Femur (tissue), 1 donor: ENCODE measurements at regions not wholly inside any gene's neighbourhood (a gene's known extent, or its start where the extent isn't known, plus 50 kb on each side); places are given as distances from the start of the nearest gene placed in this dataset.
A peak's percentile ranks its signal among the peaks of the same experiment; 100 is the strongest.

Experiments used
- DNase-seq: peaks from one replicate; pipeline ENCODE4 v3.0.0-alpha.2; 2017

DNA sequence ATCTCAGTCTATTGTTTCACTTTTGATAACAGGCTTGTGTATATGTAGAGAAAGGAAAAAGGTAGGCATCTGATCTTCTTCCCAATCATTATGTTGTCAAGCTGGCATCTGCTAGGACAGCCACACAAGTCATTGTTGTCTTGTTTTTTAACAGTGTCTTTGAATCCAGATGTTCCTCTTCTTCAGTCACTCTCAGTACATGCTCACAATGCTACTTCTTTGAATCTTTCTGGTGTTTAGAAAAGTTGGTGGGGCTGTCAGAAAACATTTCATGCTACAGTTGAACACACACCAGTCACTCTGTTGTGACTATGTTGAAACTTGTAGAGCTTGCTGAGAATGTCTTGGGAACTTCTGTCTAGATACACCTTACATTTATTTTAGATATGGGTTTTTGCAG lies 1231.4 kb upstream of the MIR17HG start:
- DNase-seq, result no peak

DNA sequence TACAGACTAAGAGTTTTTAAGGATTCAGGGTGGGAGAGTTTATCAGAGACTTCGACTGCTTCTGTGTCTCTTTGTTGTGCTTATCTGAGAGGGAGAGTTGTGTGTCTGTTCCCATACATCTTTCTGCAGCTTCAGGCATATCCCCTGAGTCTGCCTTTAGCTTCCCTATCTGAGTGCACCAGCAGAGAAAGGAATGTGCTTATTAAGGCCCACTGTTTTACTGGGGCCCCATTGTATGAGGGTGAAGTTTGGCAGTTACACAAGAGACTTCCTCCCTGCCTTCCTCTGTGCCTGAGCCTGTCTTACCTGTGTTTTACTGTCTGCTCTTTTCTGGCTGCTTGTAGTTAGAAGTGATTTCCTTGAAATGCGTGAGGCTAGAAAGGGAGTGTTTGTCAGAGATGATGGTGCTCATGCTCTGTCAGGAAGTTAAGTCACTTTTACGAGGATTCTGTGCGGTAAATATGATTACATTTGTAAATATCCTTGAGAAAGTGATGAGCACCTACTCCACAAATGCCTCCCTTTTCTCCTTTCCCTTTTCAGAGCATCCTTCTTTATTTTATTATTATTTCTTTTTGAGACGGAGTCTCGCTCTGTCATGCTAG lies 1228.9 kb upstream of the MIR17HG start:
- no peak for DNase-seq

DNA sequence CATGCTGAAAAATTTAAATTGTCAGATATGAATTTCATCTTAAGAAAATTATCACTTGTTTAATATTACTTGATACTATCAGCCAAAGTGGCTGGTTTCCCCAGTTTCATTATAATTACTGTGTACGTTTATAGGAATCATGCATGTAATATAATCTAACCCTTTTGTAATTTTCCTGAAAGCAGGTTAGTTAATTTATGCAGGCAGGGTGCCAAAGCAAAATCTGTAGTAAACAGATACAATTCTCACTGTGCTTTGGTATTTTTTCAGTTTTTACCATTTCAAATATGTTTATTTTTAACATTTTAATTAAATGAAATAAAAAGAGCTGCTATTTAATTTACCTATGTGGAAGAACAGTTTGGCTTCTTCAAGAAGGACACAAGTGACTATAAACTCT lies 1227.5 kb upstream of the MIR17HG start:
- DNase-seq, result no peak

DNA sequence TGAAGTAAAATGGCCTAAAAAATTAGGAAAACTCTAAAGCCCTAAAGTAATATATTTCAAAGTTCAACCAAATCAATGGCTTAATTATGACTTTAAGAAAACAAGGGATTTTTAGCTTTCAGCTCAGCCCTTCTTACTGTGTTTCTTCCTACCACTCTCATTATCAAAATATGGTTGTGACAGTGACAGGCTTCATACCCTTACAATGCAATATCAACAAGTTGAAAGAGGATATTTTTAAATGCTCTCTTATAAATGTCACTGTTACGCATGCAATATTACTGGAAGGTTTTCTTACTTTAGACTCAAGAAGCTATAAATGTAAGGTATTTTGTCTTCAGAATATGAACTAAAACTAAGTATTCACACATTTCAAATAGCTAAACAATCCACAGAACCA lies 1225.7 kb upstream of the MIR17HG start:
- no peak for DNase-seq

DNA sequence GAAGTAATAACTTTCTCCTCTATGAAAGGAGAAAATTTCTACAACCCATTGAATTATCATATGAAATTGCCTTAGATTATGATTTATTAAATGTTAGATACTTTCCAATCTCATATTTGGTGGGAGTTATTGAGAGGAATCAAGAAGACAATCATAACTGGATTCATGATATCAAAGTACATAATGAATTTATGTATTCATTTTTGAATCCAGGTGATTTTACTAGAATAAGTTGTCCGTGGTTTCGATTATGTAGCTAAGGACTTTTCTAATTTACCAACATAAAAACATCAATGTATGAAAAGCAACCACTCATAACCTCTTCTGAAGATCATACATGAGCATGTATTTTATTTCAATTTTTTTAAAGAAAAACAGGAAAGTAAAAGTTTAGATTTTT lies 1225.0 kb upstream of the MIR17HG start:
- DNase-seq, result no peak

DNA sequence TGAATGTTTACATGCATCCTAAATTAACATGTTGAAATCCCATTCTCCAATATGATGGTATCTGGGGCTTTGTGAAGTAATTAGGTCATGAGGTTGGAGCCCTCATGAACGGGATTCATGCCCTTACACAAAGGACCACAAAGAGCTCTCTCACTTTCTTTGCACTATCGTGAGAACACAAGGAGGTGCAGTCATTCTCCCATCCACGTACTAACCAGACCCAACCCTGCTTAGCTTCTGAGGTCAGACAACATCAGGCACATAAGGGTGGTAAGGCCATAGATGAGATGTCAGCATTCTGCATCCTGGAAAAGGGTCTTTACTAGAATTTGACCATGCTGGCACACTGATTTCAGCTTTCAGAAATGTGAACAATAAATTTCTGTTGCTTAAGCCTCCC lies 1211.9 kb upstream of the MIR17HG start:
- no peak for DNase-seq

DNA sequence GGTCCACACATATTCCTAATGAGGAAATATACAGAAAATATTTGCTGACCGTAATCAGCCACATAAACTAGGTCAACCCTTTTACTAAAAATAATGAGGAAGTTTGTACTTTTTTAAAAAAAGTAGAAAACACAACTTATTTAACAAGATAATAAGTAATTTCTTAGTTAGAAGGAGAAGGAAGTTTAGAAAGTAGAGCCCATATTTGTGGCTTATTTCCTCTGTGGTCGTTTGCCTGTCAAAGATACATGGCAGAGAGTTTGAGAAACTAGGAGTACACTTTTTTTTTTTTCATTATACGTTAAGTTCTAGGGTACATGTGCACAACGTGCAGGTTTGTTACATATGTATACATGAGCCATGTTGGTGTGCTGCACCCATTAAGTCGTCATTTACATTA lies 1205.2 kb upstream of the MIR17HG start:
- DNase-seq, result no peak

DNA sequence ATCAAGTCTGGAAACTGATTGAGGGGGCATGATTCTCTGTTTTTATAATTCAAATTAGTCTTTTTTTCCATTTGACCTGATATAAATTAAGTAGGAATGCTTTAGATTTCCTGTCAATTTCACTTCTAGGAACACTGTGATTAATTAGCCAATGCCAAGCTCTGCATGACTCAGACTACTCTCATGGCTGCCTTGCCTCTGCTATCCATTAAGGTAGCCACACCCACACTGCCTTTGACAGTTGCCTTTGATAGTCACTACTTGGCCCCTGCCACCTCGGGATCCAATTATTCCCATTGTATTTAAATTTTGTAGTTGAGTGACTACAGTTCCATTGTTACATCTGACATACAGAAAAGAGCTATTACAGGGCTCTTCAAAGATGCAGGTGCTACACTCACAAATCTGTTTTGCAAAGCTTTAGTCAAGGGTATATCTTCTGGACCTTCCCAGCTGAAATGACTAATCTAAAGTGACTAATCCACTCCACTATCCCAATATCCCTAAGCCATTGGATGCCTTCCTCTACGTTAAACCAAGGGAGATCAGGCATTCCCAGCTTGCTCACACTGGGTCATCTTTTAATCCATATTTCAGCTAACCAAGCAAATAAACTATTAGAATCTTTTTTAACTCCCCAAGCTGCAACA lies 1193.1 kb upstream of the MIR17HG start:
- no peak for DNase-seq

DNA sequence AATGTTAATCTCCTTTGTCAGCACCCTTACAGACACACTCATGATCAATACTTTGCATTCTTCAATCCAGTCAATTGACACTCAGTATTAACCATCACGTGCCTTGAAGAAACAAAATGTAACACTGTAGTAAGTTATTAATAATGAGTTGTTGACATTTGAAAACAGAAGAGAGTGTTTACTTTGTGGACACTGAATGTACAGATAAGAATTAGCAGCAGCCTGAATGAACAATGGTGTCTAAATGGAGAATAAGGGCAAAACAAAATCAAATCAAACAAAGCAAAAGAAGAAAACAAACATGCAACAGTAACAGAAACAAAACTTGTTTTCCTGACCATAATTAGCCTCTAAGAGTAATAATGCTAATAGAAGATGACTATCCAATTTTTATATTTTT lies 1191.1 kb upstream of the MIR17HG start:
- no peak for DNase-seq

DNA sequence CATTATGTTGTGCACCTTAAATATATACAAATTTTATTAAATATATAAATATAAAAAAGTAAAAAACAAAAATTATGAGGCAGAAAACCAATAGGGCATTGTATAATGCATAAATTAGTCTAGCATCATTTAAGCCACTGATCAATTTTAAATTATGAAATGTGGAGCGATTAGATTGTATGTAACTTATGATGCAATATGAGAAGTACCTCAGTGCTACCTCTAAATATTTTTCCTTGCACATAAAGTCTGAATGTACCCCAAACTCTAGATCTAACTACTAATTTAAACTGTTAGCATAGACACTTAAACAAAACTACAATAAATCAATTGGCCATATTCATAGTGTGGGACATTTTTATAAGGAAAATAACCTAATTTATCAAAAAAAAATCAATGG lies 1178.5 kb upstream of the MIR17HG start:
- no peak for DNase-seq

DNA sequence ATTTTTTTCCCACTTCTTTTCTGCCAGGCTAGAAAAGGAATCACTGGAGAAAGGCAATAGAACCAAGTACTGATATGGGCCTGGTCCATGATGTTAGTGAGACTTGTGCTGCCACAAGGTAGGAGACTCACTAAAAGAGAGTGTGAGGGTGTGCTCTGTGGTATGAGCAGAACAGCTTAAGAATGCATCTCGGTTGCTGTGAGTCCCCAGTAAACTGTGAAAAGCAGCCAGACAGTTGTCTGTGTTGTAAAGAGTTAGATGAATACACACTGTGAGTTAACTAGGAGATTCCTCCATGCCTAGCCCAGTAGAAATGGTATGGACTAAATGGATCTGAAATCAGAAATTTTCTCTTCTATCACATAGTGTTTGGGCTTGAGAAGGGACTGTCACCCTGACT lies 1177.3 kb upstream of the MIR17HG start:
- no peak for DNase-seq

DNA sequence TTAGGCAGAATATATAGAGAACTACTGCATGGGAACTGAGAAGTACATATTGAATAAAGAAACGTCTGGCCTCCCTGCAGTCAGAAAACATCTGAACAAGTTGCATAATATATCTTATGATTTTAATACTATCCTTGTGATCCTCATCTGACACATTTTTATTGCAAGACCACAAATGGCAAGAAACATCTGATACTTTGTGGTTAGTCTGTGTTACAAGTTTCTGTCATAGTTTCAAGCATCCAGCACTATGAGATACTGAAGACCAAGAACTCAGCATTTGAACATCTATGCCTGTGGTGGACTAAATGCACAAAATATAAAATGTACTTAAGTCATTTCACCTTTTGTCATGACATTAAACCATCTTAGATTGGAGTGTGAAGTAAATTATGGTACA lies 1175.8 kb upstream of the MIR17HG start:
- DNase-seq, result no peak

DNA sequence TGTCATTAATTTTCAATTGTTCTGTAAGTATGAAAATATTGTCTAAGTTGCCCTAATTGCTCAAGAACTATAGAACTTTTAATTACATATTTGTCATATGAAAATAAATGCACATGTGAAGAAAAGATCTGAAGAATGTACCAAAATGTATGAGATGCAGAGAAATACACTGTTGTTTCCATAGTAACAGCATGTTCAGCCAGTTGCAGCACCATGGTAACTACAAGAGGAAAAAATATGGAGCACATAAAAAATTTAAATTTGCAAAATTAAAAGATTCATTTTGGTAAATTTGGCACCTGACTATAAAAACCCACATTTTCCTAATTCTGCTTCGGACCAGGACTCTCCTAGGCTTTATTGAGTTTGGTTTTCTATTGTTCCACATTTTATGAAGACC lies 1170.0 kb upstream of the MIR17HG start:
- no peak for DNase-seq

DNA sequence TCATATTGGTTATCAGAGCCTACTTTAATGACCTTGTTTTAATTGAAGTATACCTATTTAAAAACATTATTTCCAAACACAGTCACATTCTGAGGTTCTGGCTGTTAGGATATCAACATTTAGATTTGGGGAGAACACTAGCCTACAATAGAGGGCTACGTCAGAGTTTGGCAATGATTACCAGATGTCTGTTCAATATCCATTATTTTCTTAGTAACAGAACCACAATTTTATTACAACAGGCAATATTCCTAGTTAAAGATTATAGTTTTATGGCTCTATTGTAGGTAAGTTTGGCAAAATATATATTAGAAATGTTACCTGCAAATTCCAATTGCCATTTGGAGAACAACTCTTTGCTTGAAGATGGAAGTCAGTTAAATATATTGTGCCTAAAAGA lies 1163.1 kb upstream of the MIR17HG start:
- DNase-seq, result no peak

DNA sequence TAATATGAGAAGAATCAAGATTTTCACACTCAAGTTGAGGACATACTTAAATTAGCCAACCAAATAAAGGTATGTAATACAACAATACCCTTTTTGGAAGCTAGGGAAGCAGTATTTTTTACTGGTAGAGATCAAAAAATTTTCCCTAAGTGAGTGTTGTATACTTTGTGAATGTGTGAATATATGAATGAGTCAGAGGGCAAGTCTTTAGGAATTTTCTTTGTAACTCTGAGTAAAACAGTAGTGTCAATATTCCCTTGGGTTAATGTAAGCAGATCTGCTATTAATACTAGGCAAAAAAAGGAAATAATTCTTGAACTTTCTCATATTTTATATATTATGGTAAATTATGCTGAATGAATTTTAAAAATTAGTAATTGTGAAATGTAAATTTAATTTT lies 1161.8 kb upstream of the MIR17HG start:
- no peak for DNase-seq

DNA sequence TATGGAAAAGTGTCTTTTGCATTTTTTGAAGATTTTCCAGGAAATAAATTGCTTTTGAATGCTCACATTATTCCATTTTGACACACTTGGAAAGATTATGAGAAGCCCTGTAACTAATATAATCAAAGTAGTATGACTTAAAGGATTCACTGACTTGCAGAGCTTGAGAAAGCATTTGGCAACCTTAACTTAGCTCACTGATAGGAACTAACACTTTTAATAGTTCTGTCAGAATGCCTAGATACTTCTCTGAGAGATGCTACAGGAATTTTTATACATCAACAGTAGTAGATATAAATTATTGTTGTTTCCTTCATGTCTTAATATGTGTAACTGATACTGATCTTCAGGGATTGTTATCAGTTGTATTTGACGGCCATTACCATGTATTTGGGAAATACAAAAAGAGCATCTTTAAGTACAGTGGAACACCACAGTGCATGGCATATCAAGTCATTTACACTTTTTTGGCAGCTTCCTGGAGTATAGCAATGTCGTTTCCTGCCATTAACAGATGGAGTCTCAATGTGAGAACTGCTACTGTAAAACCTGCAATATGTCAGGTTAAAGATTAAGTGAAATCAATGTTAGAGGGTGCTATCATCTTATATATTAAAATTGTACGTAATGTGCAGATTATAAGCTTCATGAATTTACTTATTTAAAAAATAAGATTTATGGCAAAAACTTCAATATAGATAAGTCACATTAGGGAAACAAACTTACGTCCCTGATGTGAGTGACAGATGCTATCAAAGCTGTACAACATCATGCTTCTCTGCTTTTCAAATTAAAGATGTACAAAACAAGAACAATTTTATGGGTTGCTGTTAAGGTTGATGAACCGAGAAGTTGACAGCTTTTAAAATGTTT lies 1159.8 kb upstream of the MIR17HG start:
- DNase-seq, result no peak

DNA sequence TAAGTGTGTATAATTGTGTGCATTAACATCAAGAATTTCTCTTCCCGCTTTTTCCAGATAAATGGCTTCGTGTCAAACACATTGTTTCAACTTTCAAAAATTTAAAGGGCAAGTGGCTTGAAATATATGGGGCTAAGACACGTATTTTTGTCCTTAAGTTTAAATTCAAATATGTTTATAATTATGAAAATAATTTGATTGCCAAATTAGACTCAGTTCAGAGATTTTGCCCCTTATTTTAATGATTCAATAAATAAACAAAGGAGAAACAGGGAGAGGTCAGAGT lies 1159.2 kb upstream of the MIR17HG start:
- DNase-seq, result no peak

DNA sequence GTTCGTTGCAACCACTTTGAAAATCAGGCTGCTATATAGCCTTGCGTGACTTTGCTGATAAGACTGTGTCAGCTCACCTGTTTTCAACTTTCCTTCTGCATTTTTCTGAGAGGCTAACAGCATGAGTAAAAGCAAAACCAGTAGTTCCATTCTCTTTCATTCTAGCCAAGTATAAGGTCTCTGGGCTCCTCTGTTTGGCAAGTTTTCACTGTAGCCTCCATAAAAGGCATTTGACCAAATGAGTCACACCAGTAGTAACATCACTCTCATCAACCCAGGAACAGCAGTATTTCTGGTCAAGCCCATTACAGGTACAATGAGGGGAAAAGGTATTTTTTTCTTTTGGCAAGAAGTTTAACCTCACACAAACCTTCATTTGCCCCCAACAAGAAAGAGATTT lies 1149.8 kb upstream of the MIR17HG start:
- DNase-seq, result no peak

DNA sequence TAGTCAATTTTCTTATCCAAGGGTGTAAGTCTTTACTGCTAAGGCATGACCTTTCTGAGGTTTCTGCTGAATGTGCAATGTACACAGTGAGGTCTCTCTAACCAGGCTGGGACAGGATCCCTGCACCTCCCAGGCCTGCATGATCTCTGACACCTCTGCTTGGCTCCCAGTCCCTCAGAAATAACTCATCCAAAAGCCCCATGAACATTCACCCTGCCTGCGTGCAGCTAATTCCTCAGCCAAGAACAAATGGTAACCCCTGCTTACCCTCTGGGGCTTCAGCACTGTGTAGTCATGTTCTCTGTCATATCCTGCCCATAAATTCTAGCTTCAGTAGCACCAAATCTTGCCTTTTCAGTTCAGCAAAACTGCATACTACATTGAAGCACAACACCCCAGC lies 1146.3 kb upstream of the MIR17HG start:
- DNase-seq, result no peak

DNA sequence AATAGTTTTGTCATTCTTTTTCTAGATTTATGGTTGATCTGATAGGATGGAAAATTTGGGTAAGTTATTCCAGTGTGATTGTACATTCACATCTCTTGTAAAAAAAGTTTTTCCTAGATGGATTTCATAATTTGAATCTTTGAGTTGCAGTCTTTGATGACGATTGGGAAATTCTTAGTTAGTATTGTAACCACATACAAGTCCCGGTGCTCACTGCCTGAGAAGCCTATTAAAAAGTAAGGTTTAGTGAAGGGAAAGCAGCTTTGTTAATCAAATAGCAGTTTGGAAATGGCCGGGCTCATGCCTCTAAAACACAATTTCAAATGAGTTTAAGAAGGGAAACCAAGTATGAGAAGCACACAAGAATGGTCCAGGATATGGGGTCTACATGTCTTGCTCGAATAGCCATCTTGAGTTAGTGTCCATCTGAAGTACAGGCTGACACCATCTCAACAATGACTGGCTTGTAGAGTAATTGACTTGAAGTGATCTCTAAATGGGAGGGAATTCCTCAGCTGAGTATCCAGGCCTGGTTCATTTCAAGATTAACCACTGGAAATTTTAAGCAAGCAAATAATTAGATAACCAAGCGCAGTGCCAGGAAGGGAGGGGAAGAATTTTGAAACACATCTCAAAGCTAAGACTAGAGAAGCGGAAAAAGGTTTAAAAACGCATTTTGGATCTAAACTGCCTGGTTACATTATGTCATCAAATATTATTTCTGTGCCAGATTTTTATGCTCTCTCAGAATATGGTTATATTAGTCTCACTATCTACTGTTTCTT lies 1145.6 kb upstream of the MIR17HG start:
- peak; percentile 18 for DNase-seq

DNA sequence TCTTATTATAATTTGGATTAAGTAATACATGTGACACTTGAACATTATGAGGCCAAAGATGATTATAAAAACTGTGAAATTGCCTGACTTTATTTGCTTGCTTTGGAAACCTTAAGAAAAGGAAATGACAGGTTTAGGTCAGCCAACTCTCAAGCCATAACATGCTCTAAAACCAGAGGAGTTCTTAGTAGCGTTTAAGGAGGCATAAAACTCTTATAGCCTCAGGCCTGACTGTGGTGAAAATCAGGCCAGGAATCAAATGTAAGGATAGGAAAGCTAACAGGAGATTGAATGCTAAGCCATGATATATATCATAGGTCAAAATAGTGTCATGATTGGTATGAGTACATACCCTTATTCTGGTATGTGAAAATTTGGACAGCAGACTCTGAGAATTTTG lies 1142.4 kb upstream of the MIR17HG start:
- DNase-seq, result no peak

DNA sequence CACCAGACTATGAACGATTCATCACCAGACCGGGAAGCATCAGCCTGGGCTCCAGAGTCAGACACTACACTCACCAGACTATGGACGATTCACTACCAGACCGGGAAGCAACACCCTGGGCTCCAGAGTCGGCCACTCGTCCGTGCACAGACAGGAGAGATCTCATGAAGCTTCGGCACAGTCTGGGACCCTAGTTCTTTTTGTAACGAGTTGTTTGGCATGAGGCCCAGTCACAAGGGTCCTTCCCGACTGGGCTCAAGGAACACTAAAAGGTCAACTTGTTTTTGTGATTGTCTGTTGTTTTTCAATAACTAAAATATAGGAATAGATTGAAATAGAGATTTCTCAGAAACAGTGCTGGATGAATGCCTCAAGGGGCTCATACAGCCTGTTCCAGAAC lies 1141.6 kb upstream of the MIR17HG start:
- no peak for DNase-seq

DNA sequence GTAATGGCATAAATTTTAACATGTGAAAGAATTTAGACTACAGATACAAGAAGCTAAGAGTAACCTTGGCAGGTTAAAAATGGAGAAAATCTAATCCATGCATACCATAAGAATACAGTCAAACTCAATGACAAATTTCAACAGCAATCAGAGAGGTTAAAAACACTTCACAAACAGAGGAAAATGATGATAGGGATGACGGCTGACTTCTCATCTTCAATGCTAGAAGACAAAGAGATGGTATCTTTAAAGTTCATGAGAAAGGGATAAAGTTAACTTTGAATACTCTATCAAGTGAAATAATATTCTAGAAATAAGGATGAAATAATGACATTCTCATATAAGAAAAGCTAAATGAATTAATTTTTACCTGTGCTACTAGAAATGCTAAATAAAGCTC lies 1130.2 kb upstream of the MIR17HG start:
- no peak for DNase-seq

DNA sequence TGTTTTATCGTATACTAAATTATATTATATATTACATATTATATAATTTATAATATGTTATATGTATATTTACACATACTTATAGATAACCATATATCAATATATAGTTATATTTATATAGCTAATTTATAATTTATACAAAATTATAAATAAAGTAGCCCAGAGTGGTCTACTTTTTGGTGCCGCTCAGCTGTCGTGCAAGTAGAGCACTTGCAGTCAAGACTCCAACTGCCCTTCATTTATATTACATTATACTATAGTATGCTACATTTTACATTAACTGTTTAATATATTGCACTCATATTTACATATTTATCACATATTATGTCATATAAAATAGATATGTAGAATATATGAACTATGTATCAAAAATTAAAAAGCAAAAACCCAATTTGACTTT lies 1124.7 kb upstream of the MIR17HG start:
- no peak for DNase-seq
